Small intestine (tissue), 7 donors: ENCODE measurements at regions not wholly inside any gene's neighbourhood (a gene's known extent, or its start where the extent isn't known, plus 50 kb on each side); places are given as distances from the start of the nearest gene placed in this dataset.

Source experiments
- DNase-seq, 2 donors: peaks; one replicate each; pipeline versions ENCODE4 v3.0.0 to v3.0.0-alpha.2; 2013
- FAIRE-seq: peaks from 2 replicates; lab custom pipeline; 2012; peaks lifted over from hg19 to GRCh38; lab: Jason Lieb, UNC
- H3K27ac ChIP-seq, 3 donors: one replicate each; pipeline ENCODE4 v1.5.1; 2013; ENCODE audit warnings: low read length in 2 of 3, mild to moderate bottlenecking in 2 of 3, control low read depth in 1 of 3, inconsistent platforms in 1 of 3, low read depth in 1 of 3, moderate library complexity in 1 of 3
- H3K27me3 ChIP-seq, 3 donors: one replicate each; pipeline ENCODE4 v1.6.1; 2013; ENCODE audit warnings: low read length in 3 of 3, inconsistent platforms in 1 of 3; ENCODE audit not compliant: control insufficient read depth in 3 of 3, insufficient read depth in 3 of 3
- H3K36me3 ChIP-seq, 3 donors: one replicate each; pipeline ENCODE4 v1.6.1; 2013; ENCODE audit warnings: low read length in 3 of 3, inconsistent platforms in 1 of 3, low read depth in 1 of 3, mild to moderate bottlenecking in 1 of 3, moderate library complexity in 1 of 3; ENCODE audit not compliant: control insufficient read depth in 3 of 3, insufficient read depth in 2 of 3
- H3K4me1 ChIP-seq, 3 donors: one replicate each; pipeline ENCODE4 v1.6.1; 2013; ENCODE audit warnings: low read length in 2 of 3, inconsistent platforms in 1 of 3, low read depth in 1 of 3, mild to moderate bottlenecking in 1 of 3, moderate library complexity in 1 of 3; ENCODE audit not compliant: control insufficient read depth in 3 of 3, insufficient read depth in 2 of 3
- H3K4me3 ChIP-seq, 3 donors: one replicate each; pipeline ENCODE4 v1.5.1; 2013; ENCODE audit warnings: low read length in 3 of 3, control low read depth in 1 of 3, inconsistent platforms in 1 of 3, low read depth in 1 of 3, mild to moderate bottlenecking in 1 of 3, moderate library complexity in 1 of 3
- H3K9me3 ChIP-seq, 2 donors: one replicate each; pipeline ENCODE4 v1.6.1; 2013; ENCODE audit warnings: low read depth in 1 of 2, low read length in 1 of 2; ENCODE audit not compliant: control insufficient read depth in 2 of 2, insufficient read depth in 1 of 2
- WGBS, 3 donors: extraction: QIAGEN DNeasy Blood & Tissue Kit; methylation state at CpG; one replicate each; pipeline ENCODE4 v1.1.7; 2013; 5-methylcytosine and 5-hydroxymethylcytosine counted together
- donor health status: healthy with polysubstance abuse.
- donor health status: control.
- donor health status: control.
- donor health status: Bipolar disorder and iron deficiency.
- donor health status: healthy.

DNA sequence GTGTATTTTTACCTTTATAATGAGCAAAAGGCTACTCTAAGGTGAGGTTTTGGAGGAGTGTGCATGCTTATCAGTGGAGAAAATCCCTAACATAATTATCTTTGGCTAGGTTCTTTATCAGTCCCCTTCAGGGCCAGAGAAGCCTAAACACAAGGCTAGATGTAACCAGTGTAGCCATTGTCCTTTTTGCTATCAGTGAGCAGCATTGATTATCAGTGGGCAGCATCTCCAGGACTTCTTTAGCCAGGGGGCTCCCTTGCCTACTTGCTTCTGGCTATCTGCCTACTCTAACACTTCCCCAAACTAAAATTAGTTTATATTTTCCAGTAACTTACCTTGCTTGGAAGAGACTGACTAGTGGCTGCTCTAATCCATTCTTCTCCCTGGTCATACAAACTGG is 595.6 kb downstream of the TRAM1L1 start:
- Histone ChIP-seq H3K4me1 (no peaks in the 10 kb centered on the region), H3K36me3 (no peaks in the 10 kb centered on the region), H3K9me3 (no peaks in the 10 kb centered on the region), H3K4me3 (no peak overlapping the region), H3K27me3 (no peaks in the 10 kb centered on the region), H3K27ac (no peak overlapping the region)
- FAIRE-seq (no peak), DNase-seq (no peak)

DNA sequence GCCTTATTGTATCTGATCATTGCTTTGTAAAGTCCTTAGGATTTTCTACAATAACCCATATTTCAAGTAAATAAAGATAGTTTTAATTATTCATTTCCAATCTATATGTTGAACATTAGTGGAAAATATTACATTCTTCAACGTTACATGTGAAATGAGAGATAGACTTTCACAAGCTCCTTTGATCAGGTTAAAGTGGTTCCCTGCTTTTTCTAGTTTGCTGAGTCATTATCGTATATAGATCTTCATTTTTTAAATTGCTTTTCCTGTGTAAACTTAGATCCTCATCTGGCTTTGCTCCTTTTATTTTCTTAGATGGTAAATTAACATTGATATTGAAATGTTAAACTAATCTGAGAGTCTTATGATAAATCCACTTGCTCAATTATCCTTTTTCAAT is 599.0 kb downstream of the TRAM1L1 start:
- H3K27ac ChIP-seq: no peak overlapping the region
- no peak for FAIRE-seq
- no peaks in the 10 kb centered on the region for H3K9me3 ChIP-seq
- H3K4me3 ChIP-seq: no peak overlapping the region
- WGBS, 3 donors: 69 to 82% (median 80%) methylated on average over 2 of the region's 2 CpGs
- no peaks in the 10 kb centered on the region for H3K36me3 ChIP-seq
- no peaks in the 10 kb centered on the region for H3K27me3 ChIP-seq
- H3K4me1 ChIP-seq: no peaks in the 10 kb centered on the region
- DNase-seq: no peak

DNA sequence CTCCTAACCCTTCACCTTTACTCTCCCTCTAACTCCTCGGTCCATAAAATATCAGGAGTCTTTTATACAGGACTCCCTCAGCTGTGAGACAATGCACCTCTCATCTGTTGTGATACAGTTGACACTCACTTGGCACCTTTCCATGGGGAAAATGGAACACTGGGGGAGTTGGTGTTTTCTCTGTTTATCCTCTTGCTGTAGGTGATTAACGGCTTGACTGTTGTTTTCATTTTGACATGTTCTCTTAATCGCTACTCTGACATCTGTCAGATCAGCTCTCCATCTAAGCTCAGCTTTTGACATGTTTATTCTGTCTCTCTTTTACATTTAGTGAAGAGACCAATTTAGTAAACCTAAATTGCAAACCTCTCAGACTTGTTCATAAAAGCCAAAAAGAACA is 604.8 kb downstream of the TRAM1L1 start:
- Histone ChIP-seq H3K27ac (no peak overlapping the region), H3K9me3 (peaks cover 0 to 16% of the 10 kb centered on the region in 2 donors), H3K36me3 (no peaks in the 10 kb centered on the region), H3K4me3 (no peak overlapping the region), H3K4me1 (no peaks in the 10 kb centered on the region), H3K27me3 (no peaks in the 10 kb centered on the region)
- DNase-seq (no peak), FAIRE-seq (no peak)
- WGBS, 3 donors: 63 to 76% (median 74%) methylated on average over 3 of the region's 3 CpGs

DNA sequence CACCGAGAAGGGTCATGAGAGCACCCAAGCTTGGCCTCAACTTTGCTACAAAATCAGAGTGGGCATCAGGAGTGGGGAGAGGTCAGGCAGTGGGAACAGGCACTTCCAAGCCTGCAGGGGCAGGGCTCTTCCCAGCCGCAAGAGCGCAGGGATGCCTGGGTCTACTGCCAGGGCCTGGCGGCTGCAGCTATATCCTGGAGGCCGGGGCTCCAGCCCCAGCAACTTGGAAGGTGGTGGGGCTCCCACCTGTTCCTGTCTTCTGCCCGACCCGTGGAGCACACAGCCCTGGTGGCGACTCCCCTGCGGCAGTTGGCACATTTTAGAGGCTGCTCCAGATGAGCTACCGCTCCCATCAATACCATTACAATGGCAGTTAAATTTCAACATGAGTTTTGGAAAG is 607.0 kb downstream of the TRAM1L1 start:
- Histone ChIP-seq H3K27me3 (no peaks in the 10 kb centered on the region), H3K36me3 (no peaks in the 10 kb centered on the region), H3K4me3 (no peak overlapping the region), H3K27ac (no peak overlapping the region), H3K9me3 (peaks cover 0 to 16% of the 10 kb centered on the region in 2 donors), H3K4me1 (no peaks in the 10 kb centered on the region)
- FAIRE-seq (no peak), DNase-seq (no peak)
- WGBS, 3 donors: 92 to 94% (median 92%) methylated on average over 10 of the region's 10 CpGs

DNA sequence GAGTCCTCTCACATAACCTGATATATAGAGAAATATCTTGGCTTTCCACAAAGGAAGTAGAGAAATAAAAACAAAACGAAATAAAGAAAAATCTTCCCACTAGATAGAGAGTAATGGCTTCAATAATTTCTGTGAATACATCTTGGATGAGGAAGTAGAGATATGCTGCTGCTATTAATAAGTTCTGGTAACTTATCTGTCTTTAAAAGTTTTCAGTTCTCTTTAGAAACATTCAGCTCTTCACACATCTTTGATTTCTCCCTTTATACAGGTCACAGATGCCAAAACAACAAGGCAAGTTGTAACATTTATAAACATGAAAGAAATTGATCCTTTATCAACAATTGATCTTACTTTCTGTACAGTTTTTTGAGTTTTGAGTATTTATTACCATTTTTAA is 615.8 kb downstream of the TRAM1L1 start:
- 11 to 50% (median 23%) methylated on average over 1 of the region's 1 CpG for WGBS, 3 donors
- H3K27me3 ChIP-seq: no peaks in the 10 kb centered on the region

DNA sequence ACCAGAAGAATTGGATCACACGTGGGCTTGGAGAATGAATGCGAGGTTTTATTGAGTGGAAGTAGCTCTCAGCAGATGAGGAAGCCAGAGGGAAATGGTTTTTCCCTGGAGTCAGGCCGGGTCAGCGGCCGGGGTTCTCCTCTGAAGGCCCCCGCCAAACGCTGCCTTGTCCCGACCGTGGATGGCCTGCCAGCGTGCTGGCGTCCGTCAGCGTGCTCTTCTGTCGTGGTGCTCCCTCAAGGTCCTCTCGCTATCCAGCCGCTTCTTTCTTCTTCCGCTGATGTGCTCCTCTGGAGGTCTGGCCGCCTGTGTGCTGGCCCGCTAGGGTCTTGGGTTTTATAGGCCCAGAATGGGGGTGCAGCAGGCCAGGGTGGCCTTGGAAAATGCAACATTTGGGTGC is 632.2 kb downstream of the TRAM1L1 start:
- whole genome bisulfite sequencing, 3 donors: 88 to 94% (median 92%) methylated on average over 19 of the region's 19 CpGs
- no peak overlapping the region for H3K4me3 ChIP-seq
- FAIRE-seq: no peak
- no peak for DNase-seq
- H3K27me3 ChIP-seq: no peaks in the 10 kb centered on the region
- no peaks in the 10 kb centered on the region for H3K36me3 ChIP-seq
- H3K9me3 ChIP-seq: no peaks in the 10 kb centered on the region
- H3K4me1 ChIP-seq: no peaks in the 10 kb centered on the region
- no peak overlapping the region for H3K27ac ChIP-seq

More for the DNA sequence above, 615.8 kb downstream of the TRAM1L1 start:
- Histone ChIP-seq H3K4me3 (no peak overlapping the region), H3K36me3 (no peaks in the 10 kb centered on the region), H3K9me3 (no peaks in the 10 kb centered on the region), H3K27ac (no peak overlapping the region), H3K4me1 (no peaks in the 10 kb centered on the region)
- FAIRE-seq (no peak), DNase-seq (no peak)

DNA sequence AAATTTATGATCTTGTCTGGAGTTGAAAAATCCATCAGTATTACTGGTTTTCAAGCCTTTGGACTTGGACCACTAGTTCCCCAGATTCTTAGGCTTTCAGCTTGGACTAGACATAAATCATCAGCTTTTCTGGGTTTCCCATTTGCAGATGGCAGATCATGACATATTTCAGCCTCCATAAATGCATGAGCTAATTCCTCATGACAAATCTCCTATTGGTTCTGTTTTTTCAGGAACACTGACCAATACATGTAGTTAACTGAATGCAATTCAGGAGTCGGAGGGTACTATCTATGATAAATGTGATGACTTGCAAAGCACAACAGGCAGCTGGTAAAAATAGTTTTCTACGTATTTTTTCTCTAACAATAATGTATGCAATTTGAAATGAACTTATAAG is 635.6 kb downstream of the TRAM1L1 start:
- FAIRE-seq (no peak), DNase-seq (no peak)
- 71 to 80% (median 80%) methylated on average over 2 of the region's 2 CpGs for WGBS, 3 donors
- H3K27me3 ChIP-seq: no peaks in the 10 kb centered on the region
- no peaks in the 10 kb centered on the region for H3K9me3 ChIP-seq
- H3K27ac ChIP-seq: no peak overlapping the region
- H3K4me3 ChIP-seq: no peak overlapping the region
- H3K36me3 ChIP-seq: no peaks in the 10 kb centered on the region
- H3K4me1 ChIP-seq: no peaks in the 10 kb centered on the region

DNA sequence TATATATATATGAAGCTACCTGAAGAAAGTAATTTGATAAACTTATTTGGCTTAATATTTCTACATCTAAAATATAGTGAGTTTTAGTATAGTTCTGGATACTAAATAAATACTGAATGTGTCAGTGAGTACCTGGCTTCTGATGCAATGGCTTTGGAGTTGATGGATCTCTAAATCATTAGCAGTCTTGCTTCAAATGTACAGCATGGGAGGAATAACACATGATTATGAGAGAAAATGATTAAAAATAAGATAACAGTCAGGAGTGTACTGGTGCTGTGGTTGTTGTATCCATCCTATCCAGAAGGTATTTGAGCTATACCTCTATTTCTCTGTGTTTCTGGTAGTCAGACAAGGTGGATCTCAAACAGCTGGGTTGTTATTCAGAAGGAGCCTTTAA is 641.3 kb downstream of the TRAM1L1 start:
- no peak for FAIRE-seq
- Histone ChIP-seq H3K36me3 (no peaks in the 10 kb centered on the region), H3K27me3 (no peaks in the 10 kb centered on the region), H3K27ac (no peak overlapping the region), H3K4me3 (no peak overlapping the region), H3K4me1 (no peaks in the 10 kb centered on the region), H3K9me3 (no peaks in the 10 kb centered on the region)
- DNase-seq: no peak

DNA sequence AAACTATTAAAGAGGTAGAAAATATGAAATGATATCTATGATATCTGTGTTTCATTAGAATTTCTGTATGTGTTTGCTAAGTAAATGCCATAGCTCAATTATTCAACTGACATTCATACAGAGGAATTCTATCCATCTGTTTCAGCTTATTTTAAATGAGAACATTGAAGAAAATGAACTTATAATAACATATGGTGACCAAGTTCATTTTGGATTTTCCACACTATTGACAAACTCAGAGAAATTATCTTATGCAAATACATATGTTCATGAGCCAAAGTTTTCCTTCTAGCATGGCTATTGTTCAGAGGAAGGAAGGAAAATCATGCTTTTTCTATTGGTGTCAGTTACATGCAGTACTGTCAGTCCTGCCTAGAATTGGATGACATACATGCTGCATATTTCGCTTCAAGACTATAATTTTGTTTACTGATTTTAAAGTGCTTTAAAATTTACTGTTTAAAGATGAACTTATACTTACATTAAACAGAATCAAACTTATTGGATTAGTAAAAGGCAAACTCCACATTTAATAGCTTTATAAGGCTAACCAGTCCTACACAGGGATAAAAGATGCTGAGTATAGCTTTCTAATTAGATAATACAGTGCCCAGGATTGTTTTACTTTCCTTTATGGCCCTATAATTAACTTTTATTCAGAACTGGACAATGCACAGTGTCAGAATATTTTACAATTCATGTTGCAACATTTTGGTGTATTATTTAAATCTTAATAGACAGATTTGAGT is 646.2 kb downstream of the TRAM1L1 start:
- DNase-seq: no peak
- H3K4me1 ChIP-seq: no peaks in the 10 kb centered on the region
- H3K9me3 ChIP-seq: no peaks in the 10 kb centered on the region
- H3K4me3 ChIP-seq: no peak overlapping the region
- no peaks in the 10 kb centered on the region for H3K36me3 ChIP-seq
- no peak for FAIRE-seq
- no peak overlapping the region for H3K27ac ChIP-seq
- H3K27me3 ChIP-seq: no peaks in the 10 kb centered on the region
- 54 to 59% (median 54%) methylated on average over 1 of the region's 1 CpG for WGBS, 3 donors
